Ascending aorta (tissue), 2 donors: ENCODE measurements at regions not wholly inside any gene's neighbourhood (a gene's known extent, or its start where the extent isn't known, plus 50 kb on each side); places are given as distances from the start of the nearest gene placed in this dataset.

Experiments used
- DNase-seq, 2 donors: peaks; one replicate each; pipeline ENCODE4 v3.0.0-alpha.2; 2019; ENCODE audit warnings: low spot score in 2 of 2
- H3K27ac ChIP-seq, 2 donors: fragments of 200-600 bp; sonication (generic); one replicate each; pipeline ENCODE4 v1.5.1; 2016 to 2017; ENCODE audit warnings: mild to moderate bottlenecking in 1 of 2
- H3K27me3 ChIP-seq: fragments of 200-600 bp; sonication (generic); one replicate; pipeline ENCODE4 v1.5.1; 2017
- H3K36me3 ChIP-seq, 2 donors: fragments of 200-600 bp; sonication (generic); one replicate each; pipeline ENCODE4 v1.5.1; 2016
- H3K4me1 ChIP-seq, 2 donors: fragments of 200-600 bp; sonication (generic); one replicate each; pipeline ENCODE4 v1.5.1; 2016 to 2017; ENCODE audit warnings: mild to moderate bottlenecking in 1 of 2
- H3K4me3 ChIP-seq, 2 donors: fragments of 200-600 bp; sonication (generic); one replicate each; pipeline ENCODE4 v1.5.1; 2016 to 2017; ENCODE audit warnings: mild to moderate bottlenecking in 1 of 2
- H3K9me3 ChIP-seq, 2 donors: fragments of 200-600 bp; sonication (generic); one replicate each; pipeline ENCODE4 v1.5.1; 2016
- intact Hi-C: fragments of 100-400 bp; cut with DNase I; formaldehyde crosslinking; loops from one replicate; pipeline ENCODE4 v1.15.1; 2023
- TF ChIP-seq, protein P1 (sequence below), 3 experiments: fragments of 200-600 bp in 2 of 3; fragments of 450-650 bp in 1 of 3; sonication (generic) in 2 of 3; IDR thresholded peaks; one replicate each; pipeline ENCODE4 v1.5.1; 2016 to 2019; ENCODE audit warnings: antibody characterized with exemption in 3 of 3, mild to moderate bottlenecking in 1 of 3, moderate library complexity in 1 of 3

DNA sequence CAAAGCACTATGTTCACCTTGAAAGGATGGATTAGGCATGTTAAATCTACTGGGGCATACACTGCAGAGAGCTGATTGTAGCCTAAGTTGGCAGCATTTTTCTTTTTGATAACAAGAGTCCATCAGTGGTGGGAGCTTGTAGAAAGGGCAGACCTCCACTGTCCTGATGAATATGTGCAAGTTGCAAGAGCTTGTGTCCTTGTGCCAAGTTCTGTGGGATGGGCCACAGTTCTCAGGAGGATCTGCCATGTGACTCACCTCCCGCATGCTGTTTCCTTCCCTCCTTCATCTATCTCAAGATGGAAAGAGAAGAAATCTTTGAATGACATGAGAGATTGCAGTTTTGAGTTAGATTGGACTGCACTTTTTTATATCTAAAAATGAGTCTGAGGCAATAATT, 58.3 kb upstream of the GGTLC1 start:
- H3K4me3 ChIP-seq: no peak overlapping the region
- no peaks in the 10 kb centered on the region for H3K9me3 ChIP-seq
- H3K4me1 ChIP-seq: no peaks in the 10 kb centered on the region
- H3K27me3 ChIP-seq: no peaks in the 10 kb centered on the region
- no peak overlapping the region for H3K27ac ChIP-seq
- TF ChIP-seq, protein P1, sequence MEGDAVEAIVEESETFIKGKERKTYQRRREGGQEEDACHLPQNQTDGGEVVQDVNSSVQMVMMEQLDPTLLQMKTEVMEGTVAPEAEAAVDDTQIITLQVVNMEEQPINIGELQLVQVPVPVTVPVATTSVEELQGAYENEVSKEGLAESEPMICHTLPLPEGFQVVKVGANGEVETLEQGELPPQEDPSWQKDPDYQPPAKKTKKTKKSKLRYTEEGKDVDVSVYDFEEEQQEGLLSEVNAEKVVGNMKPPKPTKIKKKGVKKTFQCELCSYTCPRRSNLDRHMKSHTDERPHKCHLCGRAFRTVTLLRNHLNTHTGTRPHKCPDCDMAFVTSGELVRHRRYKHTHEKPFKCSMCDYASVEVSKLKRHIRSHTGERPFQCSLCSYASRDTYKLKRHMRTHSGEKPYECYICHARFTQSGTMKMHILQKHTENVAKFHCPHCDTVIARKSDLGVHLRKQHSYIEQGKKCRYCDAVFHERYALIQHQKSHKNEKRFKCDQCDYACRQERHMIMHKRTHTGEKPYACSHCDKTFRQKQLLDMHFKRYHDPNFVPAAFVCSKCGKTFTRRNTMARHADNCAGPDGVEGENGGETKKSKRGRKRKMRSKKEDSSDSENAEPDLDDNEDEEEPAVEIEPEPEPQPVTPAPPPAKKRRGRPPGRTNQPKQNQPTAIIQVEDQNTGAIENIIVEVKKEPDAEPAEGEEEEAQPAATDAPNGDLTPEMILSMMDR (IDR thresholded peaks at IDR 0.05): no peak
- intact Hi-C loops: no loop called here
- H3K36me3 ChIP-seq: no peaks in the 10 kb centered on the region
- no peak for DNase-seq

DNA sequence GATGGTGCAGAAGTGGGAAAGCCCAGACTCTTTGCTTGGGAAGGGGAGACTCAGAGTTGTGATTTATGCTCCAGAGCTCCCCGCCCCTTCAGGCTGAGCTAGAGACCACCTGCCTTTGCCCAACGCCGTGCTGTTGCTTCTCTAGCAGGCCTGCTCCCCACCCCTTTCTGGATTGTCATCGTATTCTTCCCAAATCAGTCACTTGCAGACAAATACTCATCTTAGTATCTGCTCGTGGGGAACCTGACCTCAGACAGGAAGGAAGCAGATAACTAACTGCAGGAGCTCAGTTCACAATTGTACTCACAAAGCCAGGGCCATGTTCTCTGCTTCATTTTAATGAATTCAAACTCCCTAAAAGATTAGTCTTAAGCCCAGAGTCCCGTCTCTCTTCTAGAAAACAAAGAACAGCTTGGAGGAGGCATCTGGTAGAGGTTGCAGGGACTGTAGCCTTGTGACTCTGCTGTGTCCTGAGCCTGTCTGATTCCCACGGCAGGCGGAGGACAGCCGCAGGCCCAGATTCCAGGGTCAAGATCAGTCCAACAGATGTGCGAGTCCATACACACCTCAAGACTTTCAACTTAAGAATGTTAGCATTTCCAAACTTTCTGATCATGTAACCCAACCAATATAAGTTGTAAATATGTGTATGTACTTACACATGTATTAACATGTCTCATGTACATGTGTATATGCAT, 57.2 kb upstream of the GGTLC1 start:
- Histone ChIP-seq H3K27me3 (no peaks in the 10 kb centered on the region), H3K4me1 (no peaks in the 10 kb centered on the region), H3K9me3 (no peaks in the 10 kb centered on the region)

DNA sequence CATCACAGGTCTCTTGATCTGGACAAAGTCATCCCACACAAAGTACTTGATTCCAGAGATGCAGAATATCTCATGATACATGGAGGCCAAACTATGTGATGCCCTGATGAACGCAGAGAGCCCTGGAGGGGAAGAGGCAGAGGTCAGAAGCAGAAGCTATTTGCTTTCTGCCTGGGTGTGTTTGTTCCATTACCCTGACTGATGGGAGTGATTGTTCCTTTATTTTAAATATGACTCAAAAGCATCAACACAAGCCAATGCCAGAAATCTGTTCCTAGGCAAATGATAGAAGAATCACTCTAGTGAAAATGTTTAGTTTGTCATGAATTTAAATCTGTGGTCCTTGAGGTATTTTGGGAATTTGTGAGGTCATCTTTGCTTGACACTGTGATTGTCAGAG, 54.7 kb upstream of the GGTLC1 start:
- DNase-seq: no peak
- Histone ChIP-seq H3K27ac (no peak overlapping the region), H3K27me3 (no peaks in the 10 kb centered on the region), H3K4me1 (no peaks in the 10 kb centered on the region), H3K9me3 (no peaks in the 10 kb centered on the region), H3K4me3 (no peak overlapping the region), H3K36me3 (no peaks in the 10 kb centered on the region)
- TF ChIP-seq, protein P1 (IDR thresholded peaks at IDR 0.05): no peak
- intact Hi-C loops: no loop called here

More for the DNA sequence above, 57.2 kb upstream of the GGTLC1 start:
- Histone ChIP-seq H3K27ac (no peak overlapping the region), H3K36me3 (no peaks in the 10 kb centered on the region), H3K4me3 (no peak overlapping the region)
- intact Hi-C loops: no loop called here
- DNase-seq: no peak
- TF ChIP-seq, protein P1 (IDR thresholded peaks at IDR 0.05): no peak

DNA sequence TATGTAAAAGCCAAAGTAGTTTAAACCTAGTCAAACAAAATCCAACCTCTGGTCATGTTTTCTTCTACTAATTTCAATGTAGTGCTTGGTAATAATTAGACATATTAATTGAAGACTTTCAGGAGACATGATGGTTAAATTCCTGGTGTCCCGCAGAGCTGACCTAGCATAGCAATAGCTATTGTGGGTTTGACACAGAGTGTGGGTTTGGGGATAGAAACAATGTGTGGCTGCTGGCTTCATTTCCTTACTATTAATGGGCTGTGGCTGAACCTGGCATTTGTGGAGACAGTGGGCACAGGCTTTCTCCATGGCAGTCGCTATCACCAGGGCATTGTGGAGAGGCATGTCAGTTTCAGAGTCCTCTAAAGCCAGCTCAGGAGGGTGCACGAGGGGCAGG, 54.1 kb upstream of the GGTLC1 start:
- Histone ChIP-seq H3K4me1 (no peaks in the 10 kb centered on the region), H3K27me3 (no peaks in the 10 kb centered on the region), H3K4me3 (no peak overlapping the region), H3K36me3 (no peaks in the 10 kb centered on the region), H3K27ac (no peak overlapping the region), H3K9me3 (no peaks in the 10 kb centered on the region)
- intact Hi-C loops: no loop called here
- DNase-seq: no peak
- TF ChIP-seq, protein P1 (IDR thresholded peaks at IDR 0.05): no peak

DNA sequence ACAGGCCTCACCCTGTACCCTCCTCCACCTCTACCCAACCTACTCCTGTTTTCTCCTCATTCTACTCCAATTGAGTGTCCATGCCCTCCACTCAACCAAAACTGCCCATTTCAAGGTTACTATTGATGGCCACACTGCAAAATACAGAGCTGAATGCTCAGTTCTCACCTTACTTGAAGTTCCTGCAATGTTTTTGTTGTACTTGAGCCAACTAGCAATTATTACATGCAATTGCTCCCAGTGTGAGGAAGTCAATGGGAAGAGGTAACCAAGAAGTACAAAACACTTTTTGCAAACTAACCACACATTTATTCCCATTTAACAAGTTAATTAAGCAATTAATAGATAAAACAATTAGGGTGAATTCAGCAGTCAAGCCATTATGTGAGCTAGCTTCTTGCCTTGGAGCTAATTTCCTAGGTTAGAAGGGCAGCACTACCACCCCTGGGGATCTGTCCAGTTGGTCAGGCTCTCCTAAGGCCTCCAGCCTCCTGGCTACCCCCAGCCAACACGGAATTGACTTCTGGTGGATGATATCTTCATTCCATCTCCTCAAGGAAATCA, 52.4 kb upstream of the GGTLC1 start:
- Histone ChIP-seq H3K27me3 (no peaks in the 10 kb centered on the region), H3K36me3 (no peaks in the 10 kb centered on the region), H3K27ac (no peak overlapping the region), H3K4me1 (no peaks in the 10 kb centered on the region), H3K4me3 (no peak overlapping the region), H3K9me3 (no peaks in the 10 kb centered on the region)
- no peak for DNase-seq
- intact Hi-C loops: no loop called here
- TF ChIP-seq, protein P1 (IDR thresholded peaks at IDR 0.05): no peak
